Uterus (tissue), 3 donors: ENCODE measurements at regions not wholly inside any gene's neighbourhood (a gene's known extent, or its start where the extent isn't known, plus 50 kb on each side); places are given as distances from the start of the nearest gene placed in this dataset.

Source experiments
- DNase-seq, 2 donors: peaks; one replicate each; pipeline ENCODE4 v3.0.0-alpha.2; 2019 to 2020
- H3K27ac ChIP-seq, 2 donors: fragments of 200-600 bp; sonication (generic); 1 replicate in 1 of 2; 2 replicates in 1 of 2; pipeline ENCODE4 v1.5.1; 2016 to 2018
- H3K27me3 ChIP-seq, 2 donors: fragments of 200-600 bp; sonication (generic); one replicate each; pipeline ENCODE4 v1.5.1; 2018 to 2019; ENCODE audit warnings: control low read depth in 1 of 2
- H3K36me3 ChIP-seq, 2 donors: fragments of 200-600 bp; sonication (generic); one replicate each; pipeline ENCODE4 v1.5.1; 2019; ENCODE audit warnings: control low read depth in 1 of 2
- H3K4me1 ChIP-seq, 2 donors: fragments of 200-600 bp; sonication (generic); one replicate each; pipeline ENCODE4 v1.5.1; 2018 to 2019; ENCODE audit warnings: control low read depth in 1 of 2
- H3K4me3 ChIP-seq, 2 donors: fragments of 200-600 bp; sonication (generic); 1 replicate in 1 of 2; 2 replicates in 1 of 2; pipeline ENCODE4 v1.5.1; 2018 to 2019; ENCODE audit warnings: mild to moderate bottlenecking in 1 of 2
- H3K9me3 ChIP-seq, 2 donors: fragments of 200-600 bp; sonication (generic); one replicate each; pipeline ENCODE4 v1.5.1; 2019; ENCODE audit warnings: control low read depth in 1 of 2
- POLR2A ChIP-seq, 2 donors: fragments of 450-650 bp; IDR thresholded peaks; one replicate each; pipeline ENCODE4 v1.6.1; 2016; ENCODE audit warnings: antibody characterized with exemption in 2 of 2, mild to moderate bottlenecking in 1 of 2, moderate library complexity in 1 of 2
- intact Hi-C: fragments of 100-400 bp; cut with DNase I; formaldehyde crosslinking; loops from one replicate; pipeline ENCODE4 v1.15.1; 2023; ENCODE audit warnings: low total_unique reads
- TF ChIP-seq, protein P1 (sequence below), 4 experiments: fragments of 200-600 bp in 2 of 4; fragments of 450-650 bp in 2 of 4; sonication (generic) in 2 of 4; IDR thresholded peaks; one replicate each; pipeline ENCODE4 v1.5.1; 2016 to 2019; ENCODE audit warnings: antibody characterized with exemption in 4 of 4, mild to moderate bottlenecking in 2 of 4, moderate library complexity in 1 of 4
- donor health status: DM: yes; HTN: yes; CAD: no.

DNA sequence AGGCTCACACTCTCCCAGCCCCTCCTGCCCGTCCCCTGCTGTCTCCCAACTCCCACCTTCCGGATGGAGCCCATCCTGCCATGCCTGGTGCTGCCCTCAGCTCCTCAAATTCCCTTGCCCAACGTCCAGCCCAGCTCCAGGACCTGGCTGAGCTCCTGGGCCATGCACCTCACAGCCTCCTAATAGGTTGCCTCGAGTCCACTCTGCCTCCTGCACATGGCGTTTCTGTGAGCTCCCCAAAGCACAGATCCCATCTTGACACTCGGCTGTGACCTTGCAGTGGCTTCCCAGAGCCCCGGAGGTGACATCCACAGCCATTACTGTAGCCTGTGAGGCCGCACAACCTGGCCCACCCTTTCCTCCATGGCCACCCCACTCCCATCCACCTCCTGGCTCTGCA, 191.9 kb upstream of the SALL3 start:
- no peak overlapping the region for H3K27ac ChIP-seq
- no peaks in the 10 kb centered on the region for H3K36me3 ChIP-seq
- intact Hi-C loops = no loop called here
- DNase-seq = no peak
- no peaks in the 10 kb centered on the region for H3K9me3 ChIP-seq
- TF ChIP-seq POLR2A (IDR thresholded peaks at IDR 0.05) = no peak
- TF ChIP-seq, protein P1, sequence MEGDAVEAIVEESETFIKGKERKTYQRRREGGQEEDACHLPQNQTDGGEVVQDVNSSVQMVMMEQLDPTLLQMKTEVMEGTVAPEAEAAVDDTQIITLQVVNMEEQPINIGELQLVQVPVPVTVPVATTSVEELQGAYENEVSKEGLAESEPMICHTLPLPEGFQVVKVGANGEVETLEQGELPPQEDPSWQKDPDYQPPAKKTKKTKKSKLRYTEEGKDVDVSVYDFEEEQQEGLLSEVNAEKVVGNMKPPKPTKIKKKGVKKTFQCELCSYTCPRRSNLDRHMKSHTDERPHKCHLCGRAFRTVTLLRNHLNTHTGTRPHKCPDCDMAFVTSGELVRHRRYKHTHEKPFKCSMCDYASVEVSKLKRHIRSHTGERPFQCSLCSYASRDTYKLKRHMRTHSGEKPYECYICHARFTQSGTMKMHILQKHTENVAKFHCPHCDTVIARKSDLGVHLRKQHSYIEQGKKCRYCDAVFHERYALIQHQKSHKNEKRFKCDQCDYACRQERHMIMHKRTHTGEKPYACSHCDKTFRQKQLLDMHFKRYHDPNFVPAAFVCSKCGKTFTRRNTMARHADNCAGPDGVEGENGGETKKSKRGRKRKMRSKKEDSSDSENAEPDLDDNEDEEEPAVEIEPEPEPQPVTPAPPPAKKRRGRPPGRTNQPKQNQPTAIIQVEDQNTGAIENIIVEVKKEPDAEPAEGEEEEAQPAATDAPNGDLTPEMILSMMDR (IDR thresholded peaks at IDR 0.05) = no peak
- H3K4me3 ChIP-seq = no peak overlapping the region
- H3K27me3 ChIP-seq = no peaks in the 10 kb centered on the region
- no peaks in the 10 kb centered on the region for H3K4me1 ChIP-seq

GRCh38 chr18:78788161-78788560, 191.5 kb upstream of the SALL3 start:
- DNase-seq = no peak
- TF ChIP-seq, protein P1 (IDR thresholded peaks at IDR 0.05) = no peak
- no peak for TF ChIP-seq POLR2A (IDR thresholded peaks at IDR 0.05)
- intact Hi-C loops = no loop called here
- Histone ChIP-seq H3K27me3 (no peaks in the 10 kb centered on the region), H3K9me3 (no peaks in the 10 kb centered on the region), H3K36me3 (no peaks in the 10 kb centered on the region), H3K4me3 (no peak overlapping the region), H3K27ac (no peak overlapping the region), H3K4me1 (no peaks in the 10 kb centered on the region)

- H3K27ac ChIP-seq = no peak overlapping the region
- TF ChIP-seq, protein P1 (IDR thresholded peaks at IDR 0.05) = no peak
- TF ChIP-seq POLR2A (IDR thresholded peaks at IDR 0.05) = no peak
- intact Hi-C loops = no loop called here
Observed at GRCh38 chr18:78789850-78790249, 189.8 kb upstream of the SALL3 start.

DNA sequence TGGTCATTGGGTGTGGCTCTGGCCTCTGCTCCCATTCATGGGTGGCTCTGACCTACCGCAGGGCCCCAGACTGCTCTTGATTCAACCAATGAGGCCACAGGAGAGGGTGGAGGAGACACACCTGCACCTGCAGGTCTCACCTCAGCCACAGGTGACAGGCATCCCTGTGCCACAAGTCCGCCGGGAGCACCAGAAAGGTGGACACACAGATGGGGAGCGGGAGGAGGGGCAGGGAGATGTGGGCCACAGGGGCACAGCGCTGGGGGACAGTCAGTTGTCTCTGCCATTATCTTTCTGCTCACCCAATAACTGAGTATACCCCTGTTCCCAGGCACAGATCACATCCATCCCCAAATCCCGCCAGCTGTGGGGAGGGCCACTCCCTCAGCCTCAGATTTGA, 189.1 kb upstream of the SALL3 start:
- TF ChIP-seq, protein P1 (IDR thresholded peaks at IDR 0.05) = no peak
- TF ChIP-seq POLR2A (IDR thresholded peaks at IDR 0.05) = no peak
- H3K27me3 ChIP-seq = no peaks in the 10 kb centered on the region
- no peaks in the 10 kb centered on the region for H3K9me3 ChIP-seq
- H3K4me3 ChIP-seq = no peak overlapping the region
- intact Hi-C loops = no loop called here
- H3K27ac ChIP-seq = no peak overlapping the region
- H3K4me1 ChIP-seq = no peaks in the 10 kb centered on the region
- no peaks in the 10 kb centered on the region for H3K36me3 ChIP-seq
- DNase-seq = no peak

More at GRCh38 chr18:78789850-78790249, 189.8 kb upstream of the SALL3 start:
- H3K36me3 ChIP-seq = no peaks in the 10 kb centered on the region
- no peak overlapping the region for H3K4me3 ChIP-seq
- H3K4me1 ChIP-seq = no peaks in the 10 kb centered on the region
- no peaks in the 10 kb centered on the region for H3K27me3 ChIP-seq
- no peaks in the 10 kb centered on the region for H3K9me3 ChIP-seq
- no peak for DNase-seq

- H3K4me1 ChIP-seq = no peaks in the 10 kb centered on the region
- no peak overlapping the region for H3K4me3 ChIP-seq
- no peaks in the 10 kb centered on the region for H3K9me3 ChIP-seq
- TF ChIP-seq, protein P1 (IDR thresholded peaks at IDR 0.05) = no peak
- TF ChIP-seq POLR2A (IDR thresholded peaks at IDR 0.05) = no peak
- no peak overlapping the region for H3K27ac ChIP-seq
- DNase-seq = no peak
- no peaks in the 10 kb centered on the region for H3K27me3 ChIP-seq
- intact Hi-C loops = no loop called here
- no peaks in the 10 kb centered on the region for H3K36me3 ChIP-seq
Observed at GRCh38 chr18:78790960-78791359, 188.7 kb upstream of the SALL3 start.
